ENCODE measurements at regions not wholly inside any gene's neighbourhood (a gene's known extent, or its start where the extent isn't known, plus 50 kb on each side); places are given as distances from the start of the nearest gene placed in this dataset.
"Not testable (repeated sequence)": the region's sequence is repeated elsewhere in the genome, so short reads cannot be mapped to it uniquely, and the experiment has no call there.

- no peak for DNase-seq (ENCODE audit: low read depth in 4 of 4, low spot score in 3 of 4)
Measured at GRCh38 chr13:90055760-90056159, 1291.7 kb upstream of the MIR17HG start.

GRCh38 chr13:90064226-90064625 is 1283.3 kb upstream of the MIR17HG start:
- not testable (repeated sequence) for DNase-seq (ENCODE audit: low read depth in 4 of 4, low spot score in 3 of 4)

- DNase-seq (ENCODE audit: low read depth in 4 of 4, low spot score in 3 of 4) = no peak
Measured at GRCh38 chr13:90068658-90069057, 1278.8 kb upstream of the MIR17HG start.

- no peak for DNase-seq (ENCODE audit: low read depth in 4 of 4, low spot score in 3 of 4)
Measured at GRCh38 chr13:90070362-90070761, 1277.1 kb upstream of the MIR17HG start.

- DNase-seq (ENCODE audit: low read depth in 4 of 4, low spot score in 3 of 4) = no peak
Measured at GRCh38 chr13:90070837-90071525, 1276.5 kb upstream of the MIR17HG start.

- no peak for DNase-seq (ENCODE audit: low read depth in 4 of 4, low spot score in 3 of 4)
Measured at GRCh38 chr13:90084684-90085290, 1262.7 kb upstream of the MIR17HG start.

GRCh38 chr13:90089051-90089450 is 1258.4 kb upstream of the MIR17HG start:
- no peak for DNase-seq (ENCODE audit: low read depth in 4 of 4, low spot score in 3 of 4)

- no peak for DNase-seq (ENCODE audit: low read depth in 4 of 4, low spot score in 3 of 4)
Measured at GRCh38 chr13:90091611-90092010, 1255.9 kb upstream of the MIR17HG start.

GRCh38 chr13:90094357-90094756 is 1253.1 kb upstream of the MIR17HG start:
- DNase-seq (ENCODE audit: low read depth in 4 of 4, low spot score in 3 of 4) = no peak

- no peak for DNase-seq (ENCODE audit: low read depth in 4 of 4, low spot score in 3 of 4)
Measured at GRCh38 chr13:90098577-90098976, 1248.9 kb upstream of the MIR17HG start.

- DNase-seq (ENCODE audit: low read depth in 4 of 4, low spot score in 3 of 4) = no peak
Measured at GRCh38 chr13:90099847-90100246, 1247.6 kb upstream of the MIR17HG start.

GRCh38 chr13:90103099-90103784 is 1244.2 kb upstream of the MIR17HG start:
- no peak for DNase-seq (ENCODE audit: low read depth in 4 of 4, low spot score in 3 of 4)

- no peak for DNase-seq (ENCODE audit: low read depth in 4 of 4, low spot score in 3 of 4)
Measured at GRCh38 chr13:90104764-90105163, 1242.7 kb upstream of the MIR17HG start.

GRCh38 chr13:90105276-90105675 is 1242.2 kb upstream of the MIR17HG start:
- no peak for DNase-seq (ENCODE audit: low read depth in 4 of 4, low spot score in 3 of 4)

GRCh38 chr13:90105849-90106496 is 1241.5 kb upstream of the MIR17HG start:
- no peak for DNase-seq (ENCODE audit: low read depth in 4 of 4, low spot score in 3 of 4)

GRCh38 chr13:90107661-90108060 is 1239.8 kb upstream of the MIR17HG start:
- no peak for DNase-seq (ENCODE audit: low read depth in 4 of 4, low spot score in 3 of 4)

- no peak for DNase-seq (ENCODE audit: low read depth in 4 of 4, low spot score in 3 of 4)
Measured at GRCh38 chr13:90108547-90108946, 1238.9 kb upstream of the MIR17HG start.

- no peak for DNase-seq (ENCODE audit: low read depth in 4 of 4, low spot score in 3 of 4)
Measured at GRCh38 chr13:90116121-90116520, 1231.4 kb upstream of the MIR17HG start.

GRCh38 chr13:90118467-90119071 is 1228.9 kb upstream of the MIR17HG start:
- DNase-seq (ENCODE audit: low read depth in 4 of 4, low spot score in 3 of 4) = no peak

- DNase-seq (ENCODE audit: low read depth in 4 of 4, low spot score in 3 of 4) = no peak
Measured at GRCh38 chr13:90120026-90120425, 1227.5 kb upstream of the MIR17HG start.

- DNase-seq (ENCODE audit: low read depth in 4 of 4, low spot score in 3 of 4) = no peak
Measured at GRCh38 chr13:90121784-90122183, 1225.7 kb upstream of the MIR17HG start.
